IMR-90 (cell line): ENCODE measurements at regions not wholly inside any gene's neighbourhood (a gene's known extent, or its start where the extent isn't known, plus 50 kb on each side); places are given as distances from the start of the nearest gene placed in this dataset.

Experiments
- ATAC-seq: fragments of 200-7000 bp; cut with Tn5 transposase; 2 replicates; pipeline ENCODE4 v1.9.1; 2020; ENCODE audit warnings: low read depth, mild to moderate bottlenecking, moderate library complexity
- BruUV-seq: library from RNA; stranded (reverse); fragments of 400-500 nt; replicated peaks from 2 replicates; lab custom pipeline; 2021; lab: Mats Ljungman, UMichigan
- CTCF ChIA-PET: fragments of 300-600 bp; formaldehyde crosslinking; extraction: SDS; loops from one replicate; lab custom pipeline; 2021; ENCODE audit warnings: antibody characterized with exemption; lab: Yijun Ruan, JAX
- POLR2A ChIA-PET: fragments of 300-600 bp; sonication (Branson Sonifier 250); formaldehyde crosslinking; loops from one replicate; lab custom pipeline; 2022; ENCODE audit warnings: antibody characterized with exemption; ENCODE audit not compliant: unreplicated experiment; lab: Charles Lee
- DNase-seq: peaks from one replicate; pipeline ENCODE4 v3.0.0; 2013
- H2AFZ ChIP-seq: replicated peaks from 2 replicates; pipeline ENCODE3; 2013; ENCODE audit warnings: low read length, mild to moderate bottlenecking; ENCODE audit not compliant: poor library complexity
- H2AK5ac ChIP-seq: 2 replicates; pipeline ENCODE4 v1.6.1; 2013; ENCODE audit warnings: low read depth, low read length, inconsistent platforms
- H2AK9ac ChIP-seq: replicated peaks from 2 replicates; pipeline ENCODE3; 2013; ENCODE audit warnings: mild to moderate bottlenecking, low read depth, low read length, moderate library complexity; ENCODE audit not compliant: poor library complexity
- H2BK120ac ChIP-seq: 2 replicates; pipeline ENCODE4 v1.6.1; 2013; ENCODE audit warnings: low read depth, low read length, inconsistent platforms
- H2BK15ac ChIP-seq: 3 replicates; pipeline ENCODE4 v1.6.1; 2013; ENCODE audit warnings: low read depth, low read length, inconsistent platforms
- H2BK20ac ChIP-seq: 2 replicates; pipeline ENCODE4 v1.6.1; 2013; ENCODE audit warnings: low read depth, mild to moderate bottlenecking, inconsistent platforms, low read length, moderate library complexity
- H2BK5ac ChIP-seq: 2 replicates; pipeline ENCODE4 v1.6.1; 2013; ENCODE audit warnings: mild to moderate bottlenecking, low read depth, low read length, inconsistent platforms; ENCODE audit not compliant: poor library complexity, severe bottlenecking
- H3K14ac ChIP-seq: replicated peaks from 2 replicates; pipeline ENCODE4 v1.6.1; 2013; ENCODE audit warnings: low read depth, low read length, inconsistent platforms
- H3K18ac ChIP-seq: 2 replicates; pipeline ENCODE4 v1.6.1; 2013; ENCODE audit warnings: low read depth, low read length, control low read depth
- H3K23ac ChIP-seq: 2 replicates; pipeline ENCODE4 v1.6.1; 2013; ENCODE audit warnings: low read depth, low read length, inconsistent platforms
- H3K27ac ChIP-seq: 2 replicates; pipeline ENCODE4 v1.5.1; 2013; ENCODE audit warnings: mild to moderate bottlenecking, control low read depth, low read length; ENCODE audit not compliant: insufficient read depth
- H3K27me3 ChIP-seq: 2 replicates; pipeline ENCODE4 v1.6.1; 2013; ENCODE audit warnings: low read length; ENCODE audit not compliant: control insufficient read depth, insufficient read depth
- H3K36me3 ChIP-seq: 2 replicates; pipeline ENCODE4 v1.6.1; 2013; ENCODE audit warnings: low read length, mixed read lengths; ENCODE audit not compliant: control insufficient read depth, insufficient read depth
- H3K4ac ChIP-seq: 2 replicates; pipeline ENCODE4 v1.6.1; 2013; ENCODE audit warnings: low read depth, low read length, inconsistent platforms
- H3K4me1 ChIP-seq: 2 replicates; pipeline ENCODE4 v1.6.1; 2013; ENCODE audit warnings: low read length, mixed read lengths; ENCODE audit not compliant: control insufficient read depth, insufficient read depth
- H3K4me2 ChIP-seq: 2 replicates; pipeline ENCODE4 v1.6.1; 2013; ENCODE audit warnings: low read depth, mild to moderate bottlenecking, control low read depth, low read length, moderate library complexity
- H3K4me3 ChIP-seq: 2 replicates; pipeline ENCODE4 v1.5.1; 2013; ENCODE audit warnings: low read depth, mild to moderate bottlenecking, control low read depth, low read length, moderate library complexity; ENCODE audit not compliant: insufficient read depth
- H3K56ac ChIP-seq: 2 replicates; pipeline ENCODE4 v1.6.1; 2013; ENCODE audit warnings: low read length, inconsistent platforms; ENCODE audit not compliant: insufficient read depth; ENCODE audit errors: extremely low read depth
- H3K79me1 ChIP-seq, 2 experiments: 2 replicates each; pipeline ENCODE4 v1.6.1; 2013; ENCODE audit warnings: low read length in 2 of 2, inconsistent platforms in 1 of 2, low read depth in 1 of 2
- H3K9ac ChIP-seq: 2 replicates; pipeline ENCODE4 v1.6.1; 2013; ENCODE audit warnings: low read depth, low read length, control low read depth
- H3K9me1 ChIP-seq: 2 replicates; pipeline ENCODE4 v1.6.1; 2013; ENCODE audit warnings: low read length, inconsistent platforms; ENCODE audit not compliant: insufficient read depth
- H3K9me3 ChIP-seq: 2 replicates; pipeline ENCODE4 v1.6.1; 2013; ENCODE audit warnings: low read length; ENCODE audit not compliant: control insufficient read depth, insufficient read depth
- H4K20me1 ChIP-seq: 2 replicates; pipeline ENCODE4 v1.6.1; 2013; ENCODE audit warnings: low read length, inconsistent platforms; ENCODE audit not compliant: insufficient read depth
- H4K5ac ChIP-seq: 2 replicates; pipeline ENCODE4 v1.6.1; 2013; ENCODE audit warnings: mild to moderate bottlenecking, low read depth, low read length, control low read depth
- H4K8ac ChIP-seq, 2 experiments: 2 replicates each; pipeline ENCODE4 v1.6.1; 2013; ENCODE audit warnings: low read depth in 2 of 2, low read length in 2 of 2, control low read depth in 1 of 2, inconsistent platforms in 1 of 2
- H4K91ac ChIP-seq: 2 replicates; pipeline ENCODE4 v1.6.1; 2013; ENCODE audit warnings: low read depth, low read length, inconsistent platforms; ENCODE audit not compliant: insufficient read depth
- BHLHE40 ChIP-seq: fragments of 150-350 bp; IDR thresholded peaks from 2 replicates; pipeline ENCODE4 v1.6.1; 2016; ENCODE audit warnings: mild to moderate bottlenecking, low read depth, low read length
- CEBPB ChIP-seq: IDR thresholded peaks from 2 replicates; pipeline ENCODE4 v1.6.1; 2012; ENCODE audit warnings: low read depth, low read length, improper control_type of control experiment
- CHD1 ChIP-seq: IDR thresholded peaks from 2 replicates; pipeline ENCODE4 v1.6.1; 2012; ENCODE audit warnings: low read depth, low read length, improper control_type of control experiment
- FOS ChIP-seq: fragments of 150-350 bp; IDR thresholded peaks from 2 replicates; pipeline ENCODE4 v1.6.1; 2016; ENCODE audit warnings: low read depth, low read length
- MAFK ChIP-seq: IDR thresholded peaks from 2 replicates; pipeline ENCODE4 v1.6.1; 2012; ENCODE audit warnings: low read depth, low read length, improper control_type of control experiment
- MAZ ChIP-seq: IDR thresholded peaks from 2 replicates; pipeline ENCODE4 v1.6.1; 2012; ENCODE audit warnings: low read depth, mild to moderate bottlenecking, low read length, improper control_type of control experiment, moderate library complexity, borderline replicate concordance
- MXI1 ChIP-seq: IDR thresholded peaks from 2 replicates; pipeline ENCODE4 v1.6.1; 2012; ENCODE audit warnings: low read depth, mild to moderate bottlenecking, low read length, moderate library complexity, borderline replicate concordance
- NFE2L2 ChIP-seq: fragments of 150-350 bp; IDR thresholded peaks from 2 replicates; pipeline ENCODE4 v1.6.1; 2016; ENCODE audit warnings: low read depth, mild to moderate bottlenecking, low read length
- RAD21 ChIP-seq: IDR thresholded peaks from 2 replicates; pipeline ENCODE4 v1.6.1; 2012; ENCODE audit warnings: low read length, improper control_type of control experiment
- RCOR1 ChIP-seq: IDR thresholded peaks from 2 replicates; pipeline ENCODE4 v1.6.1; 2012; ENCODE audit warnings: mild to moderate bottlenecking, low read length, improper control_type of control experiment; ENCODE audit not compliant: insufficient replicate concordance
- RFX5 ChIP-seq: IDR thresholded peaks from 2 replicates; pipeline ENCODE4 v1.8.0; 2012; ENCODE audit warnings: low read depth, mild to moderate bottlenecking, low read length, moderate library complexity
- SMC3 ChIP-seq: fragments of 150-350 bp; IDR thresholded peaks from 2 replicates; pipeline ENCODE4 v1.6.1; 2016; ENCODE audit warnings: low read depth, mild to moderate bottlenecking, antibody characterized with exemption, low read length, moderate library complexity
- WGBS, 2 experiments: methylation state at CpG; one replicate each; pipeline versions ENCODE4 v1.1.5 to v1.1.7; 2013; ENCODE audit warnings: missing lambda C conversion rate in 2 of 2; ENCODE audit not compliant: insufficient read length in 1 of 2; ENCODE audit errors: extremely low coverage in 2 of 2; 5-methylcytosine and 5-hydroxymethylcytosine counted together
- dilution Hi-C: fragments of 300-500 bp; cut with HindIII; formaldehyde crosslinking; loops from one replicate; pipeline ENCODE4 v1.14.3; 2018; ENCODE audit warnings: low sequenced_read_pairs; ENCODE audit not compliant: unreplicated experiment
- in situ Hi-C: fragments of 300-500 bp; cut with MboI; formaldehyde crosslinking; loops from 3 replicates; pipeline ENCODE4 v1.14.3; 2019; ENCODE audit warnings: low sequenced_read_pairs, inconsistent platforms, mixed read lengths
- intact Hi-C: fragments of 100-400 bp; cut with micrococcal nuclease; formaldehyde crosslinking; loops from 2 replicates; pipeline ENCODE4 v1.10.0; 2022
- TF ChIP-seq, protein P1 (sequence below): fragments of 150-350 bp; IDR thresholded peaks from 2 replicates; pipeline ENCODE4 v1.6.1; 2016; ENCODE audit warnings: low read depth, mild to moderate bottlenecking, low read length, moderate library complexity, borderline replicate concordance
- TF ChIP-seq, protein P2 (sequence below): fragments of 150-350 bp; IDR thresholded peaks from 2 replicates; pipeline ENCODE4 v1.6.1; 2017; ENCODE audit warnings: mild to moderate bottlenecking, antibody characterized with exemption, low read length, low read depth
- TF ChIP-seq, protein P3 (sequence below): conservative IDR thresholded peaks from 2 replicates; pipeline ENCODE4 v1.5.1; 2012; ENCODE audit warnings: mild to moderate bottlenecking, low read depth, low read length, improper control_type of control experiment

DNA sequence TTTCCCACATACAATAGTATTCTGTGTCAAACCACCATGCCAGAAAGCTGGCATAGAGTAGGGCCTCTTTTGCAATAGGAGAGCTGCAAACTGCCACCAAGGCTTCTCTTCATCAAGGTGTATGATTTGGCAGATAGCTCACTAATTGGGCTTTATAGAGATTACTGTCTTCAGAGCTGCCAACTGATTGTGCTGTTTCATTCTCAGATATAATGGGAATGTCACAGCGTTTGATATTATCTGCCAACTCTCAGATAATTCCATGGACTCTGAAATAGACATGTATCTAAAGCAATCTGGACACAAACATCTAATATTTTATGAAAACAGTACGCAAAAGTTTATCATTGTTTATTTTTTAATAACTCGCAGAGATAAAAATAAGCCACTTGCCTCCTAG, 1289.1 kb downstream of the STIM2 start:
- H4K20me1 ChIP-seq = no peaks in the 10 kb centered on the region
- no peak overlapping the region for H2AK5ac ChIP-seq
- no peaks in the 10 kb centered on the region for H3K9me1 ChIP-seq
- no peak overlapping the region for H3K27ac ChIP-seq
- H3K18ac ChIP-seq = no peak overlapping the region
- no peak overlapping the region for H2BK5ac ChIP-seq
- no peaks in the 10 kb centered on the region for H3K79me1 ChIP-seq
- ChIA-PET POLR2A (no interaction called here), CTCF (no interaction called here)
- in situ Hi-C loops (no loop called here), intact Hi-C loops (no loop called here), dilution Hi-C loops (no loop called here)
- no peaks in the 10 kb centered on the region for H3K9me3 ChIP-seq
- no peak overlapping the region for H3K56ac ChIP-seq
- BruUV-seq = no TSS peak
- H4K5ac ChIP-seq = no peak overlapping the region
- no peak overlapping the region for H2AFZ ChIP-seq
- H3K27me3 ChIP-seq = no peaks in the 10 kb centered on the region
- H3K4me2 ChIP-seq = no peak overlapping the region
- no peak overlapping the region for H2BK120ac ChIP-seq
- no peak for TF ChIP-seq MAZ
- TF ChIP-seq CHD1 = no peak
- no peak for TF ChIP-seq RFX5
- no peak for TF ChIP-seq FOS
- TF ChIP-seq, protein P1, sequence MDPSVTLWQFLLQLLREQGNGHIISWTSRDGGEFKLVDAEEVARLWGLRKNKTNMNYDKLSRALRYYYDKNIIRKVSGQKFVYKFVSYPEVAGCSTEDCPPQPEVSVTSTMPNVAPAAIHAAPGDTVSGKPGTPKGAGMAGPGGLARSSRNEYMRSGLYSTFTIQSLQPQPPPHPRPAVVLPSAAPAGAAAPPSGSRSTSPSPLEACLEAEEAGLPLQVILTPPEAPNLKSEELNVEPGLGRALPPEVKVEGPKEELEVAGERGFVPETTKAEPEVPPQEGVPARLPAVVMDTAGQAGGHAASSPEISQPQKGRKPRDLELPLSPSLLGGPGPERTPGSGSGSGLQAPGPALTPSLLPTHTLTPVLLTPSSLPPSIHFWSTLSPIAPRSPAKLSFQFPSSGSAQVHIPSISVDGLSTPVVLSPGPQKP = no peak
- TF ChIP-seq, protein P2, sequence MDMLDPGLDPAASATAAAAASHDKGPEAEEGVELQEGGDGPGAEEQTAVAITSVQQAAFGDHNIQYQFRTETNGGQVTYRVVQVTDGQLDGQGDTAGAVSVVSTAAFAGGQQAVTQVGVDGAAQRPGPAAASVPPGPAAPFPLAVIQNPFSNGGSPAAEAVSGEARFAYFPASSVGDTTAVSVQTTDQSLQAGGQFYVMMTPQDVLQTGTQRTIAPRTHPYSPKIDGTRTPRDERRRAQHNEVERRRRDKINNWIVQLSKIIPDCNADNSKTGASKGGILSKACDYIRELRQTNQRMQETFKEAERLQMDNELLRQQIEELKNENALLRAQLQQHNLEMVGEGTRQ = no peak
- no peak for TF ChIP-seq MXI1
- TF ChIP-seq CEBPB = no peak
- no peak for TF ChIP-seq MAFK
- no peak for TF ChIP-seq RCOR1
- no peak for TF ChIP-seq RAD21
- TF ChIP-seq BHLHE40 = no peak
- TF ChIP-seq SMC3 = no peak
- TF ChIP-seq NFE2L2 = no peak
- TF ChIP-seq, protein P3, sequence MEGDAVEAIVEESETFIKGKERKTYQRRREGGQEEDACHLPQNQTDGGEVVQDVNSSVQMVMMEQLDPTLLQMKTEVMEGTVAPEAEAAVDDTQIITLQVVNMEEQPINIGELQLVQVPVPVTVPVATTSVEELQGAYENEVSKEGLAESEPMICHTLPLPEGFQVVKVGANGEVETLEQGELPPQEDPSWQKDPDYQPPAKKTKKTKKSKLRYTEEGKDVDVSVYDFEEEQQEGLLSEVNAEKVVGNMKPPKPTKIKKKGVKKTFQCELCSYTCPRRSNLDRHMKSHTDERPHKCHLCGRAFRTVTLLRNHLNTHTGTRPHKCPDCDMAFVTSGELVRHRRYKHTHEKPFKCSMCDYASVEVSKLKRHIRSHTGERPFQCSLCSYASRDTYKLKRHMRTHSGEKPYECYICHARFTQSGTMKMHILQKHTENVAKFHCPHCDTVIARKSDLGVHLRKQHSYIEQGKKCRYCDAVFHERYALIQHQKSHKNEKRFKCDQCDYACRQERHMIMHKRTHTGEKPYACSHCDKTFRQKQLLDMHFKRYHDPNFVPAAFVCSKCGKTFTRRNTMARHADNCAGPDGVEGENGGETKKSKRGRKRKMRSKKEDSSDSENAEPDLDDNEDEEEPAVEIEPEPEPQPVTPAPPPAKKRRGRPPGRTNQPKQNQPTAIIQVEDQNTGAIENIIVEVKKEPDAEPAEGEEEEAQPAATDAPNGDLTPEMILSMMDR = no peak
- no peak overlapping the region for H2BK15ac ChIP-seq
- no peak overlapping the region for H3K23ac ChIP-seq
- H3K36me3 ChIP-seq = no peaks in the 10 kb centered on the region
- DNase-seq (no peak), ATAC-seq (no peak)
- no peak overlapping the region for H4K8ac ChIP-seq
- no peak overlapping the region for H2BK20ac ChIP-seq
- WGBS, 2 experiments = no CpG with 5 or more reads among the region's 3 CpGs
- H3K4ac ChIP-seq = no peak overlapping the region
- no peak overlapping the region for H2AK9ac ChIP-seq
- no peaks in the 10 kb centered on the region for H3K4me1 ChIP-seq
- H4K91ac ChIP-seq = no peak overlapping the region
- no peak overlapping the region for H3K9ac ChIP-seq
- H3K4me3 ChIP-seq = no peak overlapping the region
- H3K14ac ChIP-seq = no peak overlapping the region
